CD14-positive monocyte (primary cell): ENCODE measurements at regions not wholly inside any gene's neighbourhood (a gene's known extent, or its start where the extent isn't known, plus 50 kb on each side); places are given as distances from the start of the nearest gene placed in this dataset.

Experiments used
- DNase-seq, 3 donors: peaks; one replicate each; pipeline ENCODE4 v3.0.0-alpha.2; 2011 to 2022
- H2AFZ ChIP-seq: 2 replicates; pipeline ENCODE4 v1.6.0; 2012; ENCODE audit warnings: mild to moderate bottlenecking, low read depth, low read length, inconsistent platforms; ENCODE audit not compliant: insufficient read depth, poor library complexity, severe bottlenecking
- H3K27ac ChIP-seq, 2 donors: 1 replicate in 1 of 2; 2 replicates in 1 of 2; pipeline ENCODE4 v1.5.1; 2012 to 2013; ENCODE audit warnings: low read length in 2 of 2, control low read depth in 1 of 2, inconsistent platforms in 1 of 2, low read depth in 1 of 2, mild to moderate bottlenecking in 1 of 2
- H3K27me3 ChIP-seq, 2 donors: one replicate each; pipeline versions ENCODE4 v1.6.0 to v1.6.1; 2011 to 2013; ENCODE audit warnings: low read length in 2 of 2; ENCODE audit not compliant: control insufficient read depth in 2 of 2, insufficient read depth in 2 of 2
- H3K36me3 ChIP-seq, 2 donors: replicated peaks in 1 of 2; 1 replicate in 1 of 2; 2 replicates in 1 of 2; pipeline versions ENCODE4 v1.5.1 to v1.6.1; 2012 to 2013; ENCODE audit warnings: low read length in 2 of 2, control low read depth in 1 of 2, inconsistent platforms in 1 of 2, mild to moderate bottlenecking in 1 of 2; ENCODE audit not compliant: insufficient read depth in 2 of 2, control insufficient read depth in 1 of 2
- H3K4me1 ChIP-seq, 2 donors: 1 replicate in 1 of 2; 2 replicates in 1 of 2; pipeline versions ENCODE4 v1.5.1 to v1.6.1; 2012 to 2013; ENCODE audit warnings: low read length in 2 of 2, control low read depth in 1 of 2, inconsistent platforms in 1 of 2, mild to moderate bottlenecking in 1 of 2, moderate library complexity in 1 of 2; ENCODE audit not compliant: insufficient read depth in 2 of 2, control insufficient read depth in 1 of 2
- H3K4me2 ChIP-seq: replicated peaks from 2 replicates; pipeline ENCODE3; 2012; ENCODE audit warnings: low read length, moderate library complexity, mild to moderate bottlenecking; ENCODE audit not compliant: poor library complexity, severe bottlenecking; ENCODE audit errors: extremely low read depth
- H3K4me3 ChIP-seq, 3 experiments: fragments of 200-600 bp in 1 of 3; sonication (generic) in 1 of 3; replicated peaks in 1 of 3; 1 replicate in 2 of 3; 2 replicates in 1 of 3; pipeline ENCODE4 v1.5.1; 2011 to 2013; ENCODE audit warnings: low read length in 3 of 3, mild to moderate bottlenecking in 3 of 3, control low read depth in 2 of 3, low read depth in 2 of 3, inconsistent platforms in 1 of 3, moderate library complexity in 1 of 3
- H3K79me2 ChIP-seq: 2 replicates; pipeline ENCODE4 v1.6.0; 2012; ENCODE audit warnings: mild to moderate bottlenecking, control low read depth, inconsistent platforms, low read length, moderate library complexity; ENCODE audit not compliant: insufficient read depth
- H3K9ac ChIP-seq: 2 replicates; pipeline ENCODE4 v1.6.0; 2017; ENCODE audit warnings: low read length, mild to moderate bottlenecking; ENCODE audit not compliant: insufficient read depth, poor library complexity, severe bottlenecking
- H3K9me3 ChIP-seq, 2 donors: replicated peaks in 1 of 2; 1 replicate in 1 of 2; 2 replicates in 1 of 2; pipeline versions ENCODE4 v1.5.1 to v1.6.1; 2012 to 2013; ENCODE audit warnings: low read length in 2 of 2, control low read depth in 1 of 2; ENCODE audit not compliant: control insufficient read depth in 1 of 2, insufficient read depth in 1 of 2
- H4K20me1 ChIP-seq: 2 replicates; pipeline ENCODE4 v1.6.0; 2012; ENCODE audit warnings: mild to moderate bottlenecking, low read length, control low read depth, moderate library complexity; ENCODE audit not compliant: insufficient read depth
- H3K27ac Mint-ChIP-seq, 7 donors: one replicate each; pipeline ENCODE4 v1.8.0; 2020; ENCODE audit warnings: mild to moderate bottlenecking in 7 of 7, mixed read lengths in 7 of 7, moderate library complexity in 6 of 7, inconsistent platforms in 2 of 7
- H3K27me3 Mint-ChIP-seq, 3 donors: one replicate each; pipeline ENCODE4 v1.8.0; 2021 to 2022; ENCODE audit warnings: low read depth in 3 of 3, mild to moderate bottlenecking in 3 of 3, mixed read lengths in 3 of 3, moderate library complexity in 3 of 3, inconsistent platforms in 1 of 3
- H3K36me3 Mint-ChIP-seq, 2 donors: one replicate each; pipeline ENCODE4 v1.8.0; 2020; ENCODE audit warnings: mixed read lengths in 2 of 2, inconsistent platforms in 1 of 2, mild to moderate bottlenecking in 1 of 2
- H3K4me1 Mint-ChIP-seq: one replicate; pipeline ENCODE4 v1.8.0; 2020; ENCODE audit warnings: mild to moderate bottlenecking, mixed read lengths
- H3K4me3 Mint-ChIP-seq, 2 donors: one replicate each; pipeline ENCODE4 v1.8.0; 2020; ENCODE audit warnings: mild to moderate bottlenecking in 2 of 2, mixed read lengths in 2 of 2, moderate library complexity in 1 of 2
- H3K9me3 Mint-ChIP-seq, 7 donors: one replicate each; pipeline ENCODE4 v1.8.0; 2020 to 2022; ENCODE audit warnings: mixed read lengths in 7 of 7, mild to moderate bottlenecking in 6 of 7, moderate library complexity in 6 of 7, inconsistent platforms in 2 of 7
- CTCF ChIP-seq: fragments of 200-600 bp; IDR thresholded peaks from one replicate; pipeline ENCODE4 v1.8.0; 2022; ENCODE audit warnings: antibody characterized with exemption, mild to moderate bottlenecking
- WGBS: methylation state at CpG from one replicate; pipeline ENCODE4 v1.1.5; 2013; ENCODE audit warnings: missing lambda C conversion rate; ENCODE audit not compliant: insufficient coverage; 5-methylcytosine and 5-hydroxymethylcytosine counted together
- intact Hi-C, 2 donors: fragments of 100-400 bp; cut with micrococcal nuclease; formaldehyde crosslinking; loops; one replicate each; pipeline versions ENCODE4 v1.15.0 to v1.15.1; 2023

GRCh38 chr14:36423430-36423829 is 96.6 kb downstream of the NKX2-1 start:
- no peak overlapping the region for H3K4me3 Mint-ChIP-seq
- Histone ChIP-seq H3K9me3 (no peaks in the 10 kb centered on the region), H3K4me1 (no peaks in the 10 kb centered on the region), H3K79me2 (no peaks in the 10 kb centered on the region), H3K27ac (no peak overlapping the region), H4K20me1 (no peaks in the 10 kb centered on the region), H3K4me2 (no peak overlapping the region), H3K4me3 (no peak overlapping the region), H3K27me3 (peaks cover 0 to 2% of the 10 kb centered on the region in 2 donors), H2AFZ (no peak overlapping the region), H3K36me3 (no peaks in the 10 kb centered on the region), H3K9ac (no peak overlapping the region)
- no peak for TF ChIP-seq CTCF
- H3K36me3 Mint-ChIP-seq: no peaks in the 10 kb centered on the region
- H3K27me3 Mint-ChIP-seq: peaks cover 0 to 3% (median 2%) of the 10 kb centered on the region in 3 donors
- no peak for DNase-seq
- peaks cover 0 to 5% (median 0%) of the 10 kb centered on the region in 7 donors for H3K9me3 Mint-ChIP-seq
- H3K27ac Mint-ChIP-seq: no peak overlapping the region
- WGBS: 79% methylated on average over 3 of the region's 5 CpGs
- intact Hi-C loops: no loop called here
- H3K4me1 Mint-ChIP-seq: no peaks in the 10 kb centered on the region

- Histone ChIP-seq H2AFZ (no peak overlapping the region), H3K4me1 (no peaks in the 10 kb centered on the region), H3K9ac (no peak overlapping the region), H3K4me3 (no peak overlapping the region), H3K4me2 (no peak overlapping the region), H3K9me3 (no peaks in the 10 kb centered on the region), H4K20me1 (no peaks in the 10 kb centered on the region), H3K79me2 (no peaks in the 10 kb centered on the region), H3K36me3 (no peaks in the 10 kb centered on the region), H3K27ac (no peak overlapping the region), H3K27me3 (no peaks in the 10 kb centered on the region)
- Mint-ChIP-seq H3K9me3 (peaks cover 3 to 11% (median 5%) of the 10 kb centered on the region in 7 donors), H3K27ac (no peak overlapping the region), H3K27me3 (peaks cover 0 to 1% (median 0%) of the 10 kb centered on the region in 3 donors), H3K4me3 (no peak overlapping the region), H3K4me1 (no peaks in the 10 kb centered on the region), H3K36me3 (no peaks in the 10 kb centered on the region)
- DNase-seq: no peak
- no peak for TF ChIP-seq CTCF
- intact Hi-C loops: no loop called here
- WGBS: no CpG with 5 or more reads among the region's 4 CpGs
Observed at GRCh38 chr14:36420149-36420687, 99.8 kb upstream of the MBIP start.
